ENCODE measurements at regions not wholly inside any gene's neighbourhood (a gene's known extent, or its start where the extent isn't known, plus 50 kb on each side); places are given as distances from the start of the nearest gene placed in this dataset.
"Not testable (repeated sequence)": the region's sequence is repeated elsewhere in the genome, so short reads cannot be mapped to it uniquely, and the experiment has no call there.

DNA sequence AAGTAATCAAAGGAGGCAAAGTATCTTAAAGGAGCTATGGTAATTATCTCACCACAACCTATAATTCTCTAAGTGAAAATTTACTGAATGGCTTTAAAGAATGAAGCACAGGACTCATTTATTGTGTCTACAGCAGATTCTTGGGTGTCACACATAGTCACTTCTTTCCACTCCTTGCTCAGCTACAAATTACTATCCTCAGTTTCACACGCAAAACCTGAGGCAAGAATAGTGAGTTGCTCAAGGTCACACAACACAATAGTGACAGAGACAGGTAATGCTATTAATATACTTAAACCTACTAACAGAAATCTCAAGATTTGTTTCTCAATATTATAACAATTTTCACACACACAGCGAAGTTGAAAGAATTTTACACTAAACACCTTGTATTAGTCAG lies 120.9 kb upstream of the STK32A start:
- 6% methylated on average over 2 of the region's 2 CpGs for WGBS (ENCODE audit: missing lambda C conversion rate)
- H3K4me2 ChIP-seq = no peak overlapping the region
- H3K9me3 ChIP-seq = no peaks in the 10 kb centered on the region
- no peaks in the 10 kb centered on the region for H3K4me1 ChIP-seq
- TF ChIP-seq ZSCAN20 (CRISPR knock-in tag; IDR thresholded peaks at IDR 0.05) = no peak
- TF ChIP-seq, protein P1, sequence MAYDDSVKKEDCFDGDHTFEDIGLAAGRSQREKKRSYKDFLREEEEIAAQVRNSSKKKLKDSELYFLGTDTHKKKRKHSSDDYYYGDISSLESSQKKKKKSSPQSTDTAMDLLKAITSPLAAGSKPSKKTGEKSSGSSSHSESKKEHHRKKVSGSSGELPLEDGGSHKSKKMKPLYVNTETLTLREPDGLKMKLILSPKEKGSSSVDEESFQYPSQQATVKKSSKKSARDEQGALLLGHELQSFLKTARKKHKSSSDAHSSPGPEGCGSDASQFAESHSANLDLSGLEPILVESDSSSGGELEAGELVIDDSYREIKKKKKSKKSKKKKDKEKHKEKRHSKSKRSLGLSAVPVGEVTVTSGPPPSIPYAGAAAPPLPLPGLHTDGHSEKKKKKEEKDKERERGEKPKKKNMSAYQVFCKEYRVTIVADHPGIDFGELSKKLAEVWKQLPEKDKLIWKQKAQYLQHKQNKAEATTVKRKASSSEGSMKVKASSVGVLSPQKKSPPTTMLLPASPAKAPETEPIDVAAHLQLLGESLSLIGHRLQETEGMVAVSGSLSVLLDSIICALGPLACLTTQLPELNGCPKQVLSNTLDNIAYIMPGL (CRISPR knock-in tag; IDR thresholded peaks at IDR 0.05; ENCODE audit: borderline replicate concordance) = no peak
- TF ChIP-seq PHF8 (IDR thresholded peaks at IDR 0.05; ENCODE audit: borderline replicate concordance, low read depth) = no peak
- TF ChIP-seq, protein P2, sequence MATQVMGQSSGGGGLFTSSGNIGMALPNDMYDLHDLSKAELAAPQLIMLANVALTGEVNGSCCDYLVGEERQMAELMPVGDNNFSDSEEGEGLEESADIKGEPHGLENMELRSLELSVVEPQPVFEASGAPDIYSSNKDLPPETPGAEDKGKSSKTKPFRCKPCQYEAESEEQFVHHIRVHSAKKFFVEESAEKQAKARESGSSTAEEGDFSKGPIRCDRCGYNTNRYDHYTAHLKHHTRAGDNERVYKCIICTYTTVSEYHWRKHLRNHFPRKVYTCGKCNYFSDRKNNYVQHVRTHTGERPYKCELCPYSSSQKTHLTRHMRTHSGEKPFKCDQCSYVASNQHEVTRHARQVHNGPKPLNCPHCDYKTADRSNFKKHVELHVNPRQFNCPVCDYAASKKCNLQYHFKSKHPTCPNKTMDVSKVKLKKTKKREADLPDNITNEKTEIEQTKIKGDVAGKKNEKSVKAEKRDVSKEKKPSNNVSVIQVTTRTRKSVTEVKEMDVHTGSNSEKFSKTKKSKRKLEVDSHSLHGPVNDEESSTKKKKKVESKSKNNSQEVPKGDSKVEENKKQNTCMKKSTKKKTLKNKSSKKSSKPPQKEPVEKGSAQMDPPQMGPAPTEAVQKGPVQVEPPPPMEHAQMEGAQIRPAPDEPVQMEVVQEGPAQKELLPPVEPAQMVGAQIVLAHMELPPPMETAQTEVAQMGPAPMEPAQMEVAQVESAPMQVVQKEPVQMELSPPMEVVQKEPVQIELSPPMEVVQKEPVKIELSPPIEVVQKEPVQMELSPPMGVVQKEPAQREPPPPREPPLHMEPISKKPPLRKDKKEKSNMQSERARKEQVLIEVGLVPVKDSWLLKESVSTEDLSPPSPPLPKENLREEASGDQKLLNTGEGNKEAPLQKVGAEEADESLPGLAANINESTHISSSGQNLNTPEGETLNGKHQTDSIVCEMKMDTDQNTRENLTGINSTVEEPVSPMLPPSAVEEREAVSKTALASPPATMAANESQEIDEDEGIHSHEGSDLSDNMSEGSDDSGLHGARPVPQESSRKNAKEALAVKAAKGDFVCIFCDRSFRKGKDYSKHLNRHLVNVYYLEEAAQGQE (IDR thresholded peaks at IDR 0.05) = no peak
- no peak for TF ChIP-seq SREBF2 (IDR thresholded peaks at IDR 0.05)
- no peak for TF ChIP-seq TP53 (CRISPR knock-in tag; IDR thresholded peaks at IDR 0.05)
- TF ChIP-seq, protein P3, sequence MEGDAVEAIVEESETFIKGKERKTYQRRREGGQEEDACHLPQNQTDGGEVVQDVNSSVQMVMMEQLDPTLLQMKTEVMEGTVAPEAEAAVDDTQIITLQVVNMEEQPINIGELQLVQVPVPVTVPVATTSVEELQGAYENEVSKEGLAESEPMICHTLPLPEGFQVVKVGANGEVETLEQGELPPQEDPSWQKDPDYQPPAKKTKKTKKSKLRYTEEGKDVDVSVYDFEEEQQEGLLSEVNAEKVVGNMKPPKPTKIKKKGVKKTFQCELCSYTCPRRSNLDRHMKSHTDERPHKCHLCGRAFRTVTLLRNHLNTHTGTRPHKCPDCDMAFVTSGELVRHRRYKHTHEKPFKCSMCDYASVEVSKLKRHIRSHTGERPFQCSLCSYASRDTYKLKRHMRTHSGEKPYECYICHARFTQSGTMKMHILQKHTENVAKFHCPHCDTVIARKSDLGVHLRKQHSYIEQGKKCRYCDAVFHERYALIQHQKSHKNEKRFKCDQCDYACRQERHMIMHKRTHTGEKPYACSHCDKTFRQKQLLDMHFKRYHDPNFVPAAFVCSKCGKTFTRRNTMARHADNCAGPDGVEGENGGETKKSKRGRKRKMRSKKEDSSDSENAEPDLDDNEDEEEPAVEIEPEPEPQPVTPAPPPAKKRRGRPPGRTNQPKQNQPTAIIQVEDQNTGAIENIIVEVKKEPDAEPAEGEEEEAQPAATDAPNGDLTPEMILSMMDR (IDR thresholded peaks at IDR 0.05) = no peak
- no peak for TF ChIP-seq CEBPB (IDR thresholded peaks at IDR 0.05)
- TF ChIP-seq JUNB (IDR thresholded peaks at IDR 0.05) = no peak
- no peak for TF ChIP-seq RFX5 (IDR thresholded peaks at IDR 0.05)
- TF ChIP-seq HOXA7 (CRISPR knock-in tag; IDR thresholded peaks at IDR 0.05) = no peak
- no peak for DNase-seq (ENCODE audit: low read depth in 1 of 2, low spot score in 1 of 2)
- ChIA-PET CTCF (no interaction called here), POLR2A (no interaction called here)
- no peak for ATAC-seq
- H3K27ac ChIP-seq = no peak overlapping the region
- FAIRE-seq = no peak
- H3K4me3 ChIP-seq = no peak overlapping the region

DNA sequence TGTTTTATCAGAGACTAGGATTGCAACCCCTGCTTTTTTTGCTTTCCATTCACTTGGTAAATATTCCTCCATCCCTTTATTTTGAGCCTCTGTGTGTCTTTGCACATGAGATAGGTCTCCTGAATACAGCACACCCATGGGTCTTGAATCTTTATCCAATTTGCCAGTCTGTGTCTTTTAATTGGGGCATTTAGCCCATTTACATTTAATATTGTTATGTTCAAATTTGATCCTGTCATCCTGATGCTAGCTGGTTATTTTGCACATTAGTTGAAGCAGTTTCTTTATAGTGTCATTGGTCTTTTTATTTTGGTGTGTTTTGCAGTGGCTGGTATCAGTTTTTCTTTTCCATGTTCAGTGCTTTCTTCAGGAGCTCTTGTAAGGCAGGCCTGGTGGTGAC lies 95.1 kb upstream of the STK32A start:
- ATAC-seq; H3K9me3 ChIP-seq; FAIRE-seq; H3K4me1 ChIP-seq; POLR2A ChIA-PET; H3K27ac ChIP-seq; DNase-seq (ENCODE audit: low read depth in 1 of 2, low spot score in 1 of 2); H3K4me3 ChIP-seq; H3K4me2 ChIP-seq: not testable (repeated sequence)
- CTCF ChIA-PET = interaction anchor here (1.0 kb wide), 1 partner anchor 13 kb away, joined by 3 read pairs; no protein-coding TSS in a partner anchor

DNA sequence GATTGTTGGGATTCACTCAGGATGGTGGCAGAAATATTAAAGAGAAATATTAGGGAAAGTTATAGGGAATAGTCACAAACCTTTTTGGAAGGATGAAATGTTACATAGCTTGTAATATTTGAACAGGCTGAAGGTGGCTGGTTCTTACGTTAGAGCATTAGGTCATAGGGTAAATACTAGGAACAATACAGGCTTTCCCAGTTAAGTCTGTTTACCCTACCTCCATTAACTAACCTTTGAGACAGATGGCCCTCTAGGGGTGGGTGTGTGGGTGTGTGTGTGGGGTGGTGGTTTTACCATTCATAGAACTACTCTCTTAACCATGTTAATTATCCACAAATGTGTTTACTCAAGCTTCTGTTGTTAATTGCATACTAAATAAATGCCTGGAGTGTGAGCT lies 94.3 kb upstream of the STK32A start:
- Histone ChIP-seq H3K9me3 (no peaks in the 10 kb centered on the region), H3K4me3 (no peak overlapping the region), H3K4me1 (no peaks in the 10 kb centered on the region), H3K4me2 (no peak overlapping the region), H3K27ac (no peak overlapping the region)
- POLR2A ChIA-PET = no interaction called here
- no peak for ATAC-seq
- TF ChIP-seq CHD4 (IDR thresholded peaks at IDR 0.05; ENCODE audit: borderline replicate concordance) (no peak), EHF (CRISPR knock-in tag; IDR thresholded peaks at IDR 0.05) (no peak), HDAC2 (IDR thresholded peaks at IDR 0.05) (no peak), HOXB13 (CRISPR knock-in tag; IDR thresholded peaks at IDR 0.05; ENCODE audit: low read depth) (no peak), RAD21 (conservative IDR thresholded peaks at IDR 0.05 in 1 of 2, IDR thresholded peaks at IDR 0.05 in 1 of 2) (no peak), CHD2 (IDR thresholded peaks at IDR 0.05; ENCODE audit: low read length, partially characterized antibody) (no peak), FOXS1 (CRISPR knock-in tag; IDR thresholded peaks at IDR 0.05) (no peak), TFCP2L1 (CRISPR knock-in tag; IDR thresholded peaks at IDR 0.05) (no peak)
- TF ChIP-seq, protein P4, sequence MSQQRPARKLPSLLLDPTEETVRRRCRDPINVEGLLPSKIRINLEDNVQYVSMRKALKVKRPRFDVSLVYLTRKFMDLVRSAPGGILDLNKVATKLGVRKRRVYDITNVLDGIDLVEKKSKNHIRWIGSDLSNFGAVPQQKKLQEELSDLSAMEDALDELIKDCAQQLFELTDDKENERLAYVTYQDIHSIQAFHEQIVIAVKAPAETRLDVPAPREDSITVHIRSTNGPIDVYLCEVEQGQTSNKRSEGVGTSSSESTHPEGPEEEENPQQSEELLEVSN (IDR thresholded peaks at IDR 0.05; ENCODE audit: borderline replicate concordance, low read depth) = no peak
- TF ChIP-seq, protein P5, sequence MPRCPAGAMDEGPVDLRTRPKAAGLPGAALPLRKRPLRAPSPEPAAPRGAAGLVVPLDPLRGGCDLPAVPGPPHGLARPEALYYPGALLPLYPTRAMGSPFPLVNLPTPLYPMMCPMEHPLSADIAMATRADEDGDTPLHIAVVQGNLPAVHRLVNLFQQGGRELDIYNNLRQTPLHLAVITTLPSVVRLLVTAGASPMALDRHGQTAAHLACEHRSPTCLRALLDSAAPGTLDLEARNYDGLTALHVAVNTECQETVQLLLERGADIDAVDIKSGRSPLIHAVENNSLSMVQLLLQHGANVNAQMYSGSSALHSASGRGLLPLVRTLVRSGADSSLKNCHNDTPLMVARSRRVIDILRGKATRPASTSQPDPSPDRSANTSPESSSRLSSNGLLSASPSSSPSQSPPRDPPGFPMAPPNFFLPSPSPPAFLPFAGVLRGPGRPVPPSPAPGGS (IDR thresholded peaks at IDR 0.05) = no peak
- TF ChIP-seq, protein P6, sequence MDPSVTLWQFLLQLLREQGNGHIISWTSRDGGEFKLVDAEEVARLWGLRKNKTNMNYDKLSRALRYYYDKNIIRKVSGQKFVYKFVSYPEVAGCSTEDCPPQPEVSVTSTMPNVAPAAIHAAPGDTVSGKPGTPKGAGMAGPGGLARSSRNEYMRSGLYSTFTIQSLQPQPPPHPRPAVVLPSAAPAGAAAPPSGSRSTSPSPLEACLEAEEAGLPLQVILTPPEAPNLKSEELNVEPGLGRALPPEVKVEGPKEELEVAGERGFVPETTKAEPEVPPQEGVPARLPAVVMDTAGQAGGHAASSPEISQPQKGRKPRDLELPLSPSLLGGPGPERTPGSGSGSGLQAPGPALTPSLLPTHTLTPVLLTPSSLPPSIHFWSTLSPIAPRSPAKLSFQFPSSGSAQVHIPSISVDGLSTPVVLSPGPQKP (IDR thresholded peaks at IDR 0.05; ENCODE audit: low read depth, low read length) = no peak
- FAIRE-seq = no peak
- DNase-seq (ENCODE audit: low read depth in 1 of 2, low spot score in 1 of 2) = no peak
- WGBS (ENCODE audit: missing lambda C conversion rate) = 3% methylated on average over 1 of the region's 1 CpG
- CTCF ChIA-PET = interaction anchor here (0.6 to 1.0 kb wide), 3 partner anchors 12 to 862 kb away, joined by 3 to 4 read pairs (median 3); no protein-coding TSS in a partner anchor
